SK-N-SH (cell line): ENCODE measurements at regions not wholly inside any gene's neighbourhood (a gene's known extent, or its start where the extent isn't known, plus 50 kb on each side); places are given as distances from the start of the nearest gene placed in this dataset.

Source experiments
- CTCF ChIA-PET: fragments of 300-600, 350-600 bp; formaldehyde crosslinking; extraction: SDS; loops from one replicate; lab custom pipeline; 2021; lab: Yijun Ruan, JAX
- POLR2A ChIA-PET: fragments of 350-600 bp; sonication (Branson Sonifier 250); formaldehyde crosslinking; extraction: SDS; loops from one replicate; lab custom pipeline; 2020; ENCODE audit warnings: antibody characterized with exemption, inconsistent platforms; lab: Yijun Ruan, JAX
- DNase-seq: peaks from one replicate; pipeline ENCODE4 v3.0.0; 2012
- H2AFZ ChIP-seq: fragments of 200-600 bp; sonication (generic); 2 replicates; pipeline ENCODE4 v1.8.1; 2016; ENCODE audit warnings: antibody characterized with exemption, mild to moderate bottlenecking, low read depth
- H3F3A ChIP-seq: fragments of 200-600 bp; sonication (generic); replicated peaks from 2 replicates; pipeline ENCODE3; 2016; ENCODE audit warnings: antibody characterized with exemption, mild to moderate bottlenecking; ENCODE audit not compliant: insufficient read depth
- H3K27ac ChIP-seq, 2 experiments: fragments of 200-500 bp in 1 of 2; fragments of 200-600 bp in 1 of 2; sonication (Bioruptor generic) in 1 of 2; sonication (generic), shearing (Covaris generic) in 1 of 2; 2 replicates each; pipeline versions ENCODE4 v1.5.1 to v1.6.1; 2014 to 2016; ENCODE audit warnings: low read depth in 2 of 2, inconsistent platforms in 1 of 2, low read length in 1 of 2, mild to moderate bottlenecking in 1 of 2, mixed read lengths in 1 of 2
- H3K27me3 ChIP-seq: fragments of 200-600 bp; sonication (generic), shearing (Covaris generic); 2 replicates; pipeline ENCODE4 v1.6.1; 2016; ENCODE audit warnings: mixed run types; ENCODE audit not compliant: insufficient read depth
- H3K36me3 ChIP-seq, 2 experiments: fragments of 200-500 bp in 1 of 2; fragments of 200-600 bp in 1 of 2; sonication (Bioruptor generic) in 1 of 2; sonication (generic) in 1 of 2; replicated peaks in 1 of 2; 2 replicates each; pipeline versions ENCODE3 to v1.5.1; 2014 to 2016; ENCODE audit warnings: low read length in 1 of 2, mild to moderate bottlenecking in 1 of 2; ENCODE audit not compliant: insufficient read depth in 2 of 2, control insufficient read depth in 1 of 2
- H3K4me1 ChIP-seq, 2 experiments: fragments of 200-500 bp in 1 of 2; fragments of 200-600 bp in 1 of 2; sonication (Bioruptor generic) in 1 of 2; sonication (generic), shearing (Covaris generic) in 1 of 2; 2 replicates each; pipeline versions ENCODE4 v1.5.1 to v1.6.1; 2014 to 2016; ENCODE audit warnings: low read depth in 1 of 2, low read length in 1 of 2, mixed run types in 1 of 2; ENCODE audit not compliant: insufficient read depth in 2 of 2, control insufficient read depth in 1 of 2
- H3K4me2 ChIP-seq: fragments of 200-600 bp; sonication (generic), shearing (Covaris generic); 2 replicates; pipeline ENCODE4 v1.6.1; 2017; ENCODE audit warnings: mixed run types
- H3K4me3 ChIP-seq, 2 experiments: fragments of 200-500 bp in 1 of 2; fragments of 200-600 bp in 1 of 2; sonication (Bioruptor generic) in 1 of 2; sonication (generic), shearing (Covaris generic) in 1 of 2; 2 replicates each; pipeline versions ENCODE4 v1.5.1 to v1.8.1; 2014 to 2016; ENCODE audit warnings: low read depth in 2 of 2, inconsistent platforms in 1 of 2, low read length in 1 of 2, mild to moderate bottlenecking in 1 of 2, mixed read lengths in 1 of 2, moderate library complexity in 1 of 2
- H3K79me2 ChIP-seq: fragments of 200-600 bp; sonication (generic); 2 replicates; pipeline ENCODE4 v1.8.1; 2017; ENCODE audit warnings: mild to moderate bottlenecking; ENCODE audit not compliant: insufficient read depth
- H3K9ac ChIP-seq: fragments of 200-600 bp; sonication (generic); 2 replicates; pipeline ENCODE4 v1.6.1; 2017; ENCODE audit warnings: mixed run types
- H3K9me2 ChIP-seq: fragments of 200-600 bp; sonication (generic); 2 replicates; pipeline ENCODE4 v1.6.1; 2017; ENCODE audit warnings: mixed run types
- H3K9me3 ChIP-seq: fragments of 200-600 bp; sonication (generic); 2 replicates; pipeline ENCODE4 v1.6.1; 2017; ENCODE audit warnings: mixed run types, mild to moderate bottlenecking, moderate library complexity
- H4K20me1 ChIP-seq: fragments of 200-600 bp; sonication (generic); 2 replicates; pipeline ENCODE4 v1.6.1; 2017; ENCODE audit warnings: mild to moderate bottlenecking, mixed run types; ENCODE audit not compliant: insufficient read depth
- CHD2 ChIP-seq: fragments of 150-350 bp; IDR thresholded peaks from 2 replicates; pipeline ENCODE4 v1.6.1; 2018; ENCODE audit warnings: low read length; ENCODE audit not compliant: partially characterized antibody
- EP300 ChIP-seq, 2 experiments: IDR thresholded peaks; 2 replicates each; pipeline versions ENCODE4 v1.4.0 to v1.6.1; 2012; ENCODE audit warnings: borderline replicate concordance in 1 of 2, low read depth in 1 of 2, low read length in 1 of 2
- EZH2phosphoT487 ChIP-seq: fragments of 200-600 bp; sonication (generic); IDR thresholded peaks from 2 replicates; pipeline ENCODE4 v1.6.1; 2017; ENCODE audit warnings: low read depth, mixed run types, mild to moderate bottlenecking, antibody characterized with exemption, moderate library complexity, borderline replicate concordance
- FOSL2 ChIP-seq: IDR thresholded peaks from 2 replicates; pipeline ENCODE4 v1.4.0; 2012; ENCODE audit warnings: low read depth, mild to moderate bottlenecking, moderate library complexity, borderline replicate concordance
- FOXJ3 ChIP-seq: sonication (generic); formaldehyde crosslinking; IDR thresholded peaks from 2 replicates; pipeline ENCODE4 v1.5.1; 2020; ENCODE audit warnings: mild to moderate bottlenecking, missing genetic modification reagents
- FOXM1 ChIP-seq: IDR thresholded peaks from 2 replicates; pipeline ENCODE4 v1.4.0; 2012; ENCODE audit warnings: low read depth, mild to moderate bottlenecking
- JUND ChIP-seq: IDR thresholded peaks from 2 replicates; pipeline ENCODE4 v1.4.0; 2012
- MEF2A ChIP-seq: IDR thresholded peaks from 2 replicates; pipeline ENCODE4 v1.4.0; 2012; ENCODE audit warnings: low read depth, borderline replicate concordance
- MXI1 ChIP-seq: IDR thresholded peaks from 2 replicates; pipeline ENCODE4 v1.6.1; 2012; ENCODE audit warnings: mild to moderate bottlenecking, low read depth, low read length, improper control_type of control experiment
- NFIC ChIP-seq: IDR thresholded peaks from 2 replicates; pipeline ENCODE4 v1.4.0; 2012; ENCODE audit warnings: borderline replicate concordance
- POLR2AphosphoS5 ChIP-seq: IDR thresholded peaks from 2 replicates; pipeline ENCODE4 v1.6.1; 2012; ENCODE audit warnings: low read depth, low read length
- RCOR1 ChIP-seq: fragments of 150-350 bp; IDR thresholded peaks from 2 replicates; pipeline ENCODE4 v1.6.1; 2017; ENCODE audit warnings: antibody characterized with exemption, low read length
- SMC3 ChIP-seq: IDR thresholded peaks from 2 replicates; pipeline ENCODE4 v1.6.1; 2012; ENCODE audit warnings: low read depth, low read length, improper control_type of control experiment
- TAF1 ChIP-seq: IDR thresholded peaks from 2 replicates; pipeline ENCODE4 v1.6.1; 2012; ENCODE audit warnings: low read depth, mild to moderate bottlenecking, low read length, moderate library complexity, borderline replicate concordance
- TEAD4 ChIP-seq: IDR thresholded peaks from 2 replicates; pipeline ENCODE4 v1.4.0; 2012; ENCODE audit warnings: mild to moderate bottlenecking, borderline replicate concordance; ENCODE audit not compliant: insufficient read depth
- YY1 ChIP-seq: IDR thresholded peaks from 2 replicates; pipeline ENCODE4 v1.4.0; 2012; ENCODE audit warnings: low read depth, mild to moderate bottlenecking
- ZBTB33 ChIP-seq: IDR thresholded peaks from 2 replicates; pipeline ENCODE4 v1.4.0; 2012; ENCODE audit warnings: low read depth, borderline replicate concordance
- whole genome bisulfite sequencing: methylation state at CpG from one replicate; pipeline ENCODE4 v1.1.6; 2017; ENCODE audit warnings: low lambda C conversion rate; 5-methylcytosine and 5-hydroxymethylcytosine counted together
- TF ChIP-seq, protein P1 (sequence below): fragments of 150-350 bp; IDR thresholded peaks from 2 replicates; pipeline ENCODE4 v1.6.1; 2016; ENCODE audit warnings: mild to moderate bottlenecking, low read depth, low read length
- TF ChIP-seq, protein P2 (sequence below): IDR thresholded peaks from 2 replicates; pipeline ENCODE4; 2012
- TF ChIP-seq, protein P3 (sequence below): IDR thresholded peaks from 2 replicates; pipeline ENCODE4 v1.6.1; 2012; ENCODE audit warnings: mild to moderate bottlenecking, low read depth, low read length, moderate library complexity

DNA sequence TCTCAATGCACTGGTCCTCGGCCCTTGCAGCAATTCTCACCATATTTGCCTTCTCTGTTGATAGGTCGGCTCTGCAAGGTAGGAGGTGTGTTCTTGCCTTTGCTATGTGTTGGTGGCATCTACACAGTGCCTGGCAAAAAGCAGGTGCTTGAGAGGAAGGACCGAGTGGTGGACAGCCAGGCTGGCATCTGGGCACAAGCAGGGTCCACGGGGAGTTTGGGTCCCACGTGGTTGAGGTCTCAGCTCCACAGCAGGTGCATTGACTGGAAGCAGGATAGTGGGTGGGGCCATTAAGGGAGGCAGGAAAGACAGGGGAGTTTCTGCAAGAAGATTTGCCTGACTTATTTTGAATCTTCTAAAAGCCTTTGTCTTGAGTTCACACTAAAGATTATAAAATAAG lies 81.2 kb upstream of the WNT4 start:
- H4K20me1 ChIP-seq = no peaks in the 10 kb centered on the region
- H3K4me1 ChIP-seq = no peaks in the 10 kb centered on the region; a peak in 1 of 4 replicates
- no peak for DNase-seq
- H3K9me2 ChIP-seq = no peaks in the 10 kb centered on the region
- no peaks in the 10 kb centered on the region for H3K79me2 ChIP-seq
- no peak overlapping the region for H3K27ac ChIP-seq
- H3K9ac ChIP-seq = no peak overlapping the region
- H2AFZ ChIP-seq = no peak overlapping the region
- no peaks in the 10 kb centered on the region for H3K36me3 ChIP-seq
- ChIA-PET POLR2A (no interaction called here), CTCF (no interaction called here)
- TF ChIP-seq RCOR1 (no peak), CHD2 (no peak), EZH2phosphoT487 (no peak), MEF2A (no peak), EP300 (IDR thresholded peaks at IDR 0.05; ENCODE audit: borderline replicate concordance in 1 of 2, low read depth in 1 of 2, low read length in 1 of 2) (no peak), JUND (no peak), FOXM1 (no peak), POLR2AphosphoS5 (no peak), TAF1 (no peak), ZBTB33 (no peak), FOXJ3 (no peak), FOSL2 (no peak), NFIC (no peak), SMC3 (no peak), TEAD4 (no peak), YY1 (no peak), MXI1 (no peak)
- TF ChIP-seq, protein P1, sequence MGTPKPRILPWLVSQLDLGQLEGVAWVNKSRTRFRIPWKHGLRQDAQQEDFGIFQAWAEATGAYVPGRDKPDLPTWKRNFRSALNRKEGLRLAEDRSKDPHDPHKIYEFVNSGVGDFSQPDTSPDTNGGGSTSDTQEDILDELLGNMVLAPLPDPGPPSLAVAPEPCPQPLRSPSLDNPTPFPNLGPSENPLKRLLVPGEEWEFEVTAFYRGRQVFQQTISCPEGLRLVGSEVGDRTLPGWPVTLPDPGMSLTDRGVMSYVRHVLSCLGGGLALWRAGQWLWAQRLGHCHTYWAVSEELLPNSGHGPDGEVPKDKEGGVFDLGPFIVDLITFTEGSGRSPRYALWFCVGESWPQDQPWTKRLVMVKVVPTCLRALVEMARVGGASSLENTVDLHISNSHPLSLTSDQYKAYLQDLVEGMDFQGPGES = no peak
- TF ChIP-seq, protein P2, sequence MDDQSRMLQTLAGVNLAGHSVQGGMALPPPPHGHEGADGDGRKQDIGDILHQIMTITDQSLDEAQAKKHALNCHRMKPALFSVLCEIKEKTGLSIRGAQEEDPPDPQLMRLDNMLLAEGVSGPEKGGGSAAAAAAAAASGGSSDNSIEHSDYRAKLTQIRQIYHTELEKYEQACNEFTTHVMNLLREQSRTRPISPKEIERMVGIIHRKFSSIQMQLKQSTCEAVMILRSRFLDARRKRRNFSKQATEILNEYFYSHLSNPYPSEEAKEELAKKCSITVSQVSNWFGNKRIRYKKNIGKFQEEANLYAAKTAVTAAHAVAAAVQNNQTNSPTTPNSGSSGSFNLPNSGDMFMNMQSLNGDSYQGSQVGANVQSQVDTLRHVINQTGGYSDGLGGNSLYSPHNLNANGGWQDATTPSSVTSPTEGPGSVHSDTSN = no peak
- TF ChIP-seq, protein P3, sequence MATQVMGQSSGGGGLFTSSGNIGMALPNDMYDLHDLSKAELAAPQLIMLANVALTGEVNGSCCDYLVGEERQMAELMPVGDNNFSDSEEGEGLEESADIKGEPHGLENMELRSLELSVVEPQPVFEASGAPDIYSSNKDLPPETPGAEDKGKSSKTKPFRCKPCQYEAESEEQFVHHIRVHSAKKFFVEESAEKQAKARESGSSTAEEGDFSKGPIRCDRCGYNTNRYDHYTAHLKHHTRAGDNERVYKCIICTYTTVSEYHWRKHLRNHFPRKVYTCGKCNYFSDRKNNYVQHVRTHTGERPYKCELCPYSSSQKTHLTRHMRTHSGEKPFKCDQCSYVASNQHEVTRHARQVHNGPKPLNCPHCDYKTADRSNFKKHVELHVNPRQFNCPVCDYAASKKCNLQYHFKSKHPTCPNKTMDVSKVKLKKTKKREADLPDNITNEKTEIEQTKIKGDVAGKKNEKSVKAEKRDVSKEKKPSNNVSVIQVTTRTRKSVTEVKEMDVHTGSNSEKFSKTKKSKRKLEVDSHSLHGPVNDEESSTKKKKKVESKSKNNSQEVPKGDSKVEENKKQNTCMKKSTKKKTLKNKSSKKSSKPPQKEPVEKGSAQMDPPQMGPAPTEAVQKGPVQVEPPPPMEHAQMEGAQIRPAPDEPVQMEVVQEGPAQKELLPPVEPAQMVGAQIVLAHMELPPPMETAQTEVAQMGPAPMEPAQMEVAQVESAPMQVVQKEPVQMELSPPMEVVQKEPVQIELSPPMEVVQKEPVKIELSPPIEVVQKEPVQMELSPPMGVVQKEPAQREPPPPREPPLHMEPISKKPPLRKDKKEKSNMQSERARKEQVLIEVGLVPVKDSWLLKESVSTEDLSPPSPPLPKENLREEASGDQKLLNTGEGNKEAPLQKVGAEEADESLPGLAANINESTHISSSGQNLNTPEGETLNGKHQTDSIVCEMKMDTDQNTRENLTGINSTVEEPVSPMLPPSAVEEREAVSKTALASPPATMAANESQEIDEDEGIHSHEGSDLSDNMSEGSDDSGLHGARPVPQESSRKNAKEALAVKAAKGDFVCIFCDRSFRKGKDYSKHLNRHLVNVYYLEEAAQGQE = no peak
- TF ChIP-seq, all 33 proteins: peak for 0
- H3K4me2 ChIP-seq = no peak overlapping the region
- no peaks in the 10 kb centered on the region for H3K9me3 ChIP-seq
- WGBS = 34% methylated on average over 5 of the region's 5 CpGs
- H3K4me3 ChIP-seq = no peak overlapping the region
- no peaks in the 10 kb centered on the region; the same call in 1 of the 2 replicates for H3K27me3 ChIP-seq
- no peaks in the 10 kb centered on the region for H3F3A ChIP-seq
